Keratinocyte (primary cell): ENCODE measurements at regions not wholly inside any gene's neighbourhood (a gene's known extent, or its start where the extent isn't known, plus 50 kb on each side); places are given as distances from the start of the nearest gene placed in this dataset.

Experiments
- EZH2 ChIP-seq: IDR thresholded peaks from one replicate; pipeline ENCODE4 v1.6.1; 2012; ENCODE audit warnings: inconsistent platforms, mild to moderate bottlenecking, low read length, moderate library complexity
- TF ChIP-seq, protein P1 (sequence below), 3 experiments: IDR thresholded peaks in 1 of 3; conservative IDR thresholded peaks in 1 of 3; optimal IDR thresholded peaks in 1 of 3; 2 replicates in 2 of 3; 3 replicates in 1 of 3; pipeline versions ENCODE3 to v1.5.1; 2011; ENCODE audit warnings: low read length in 3 of 3, mild to moderate bottlenecking in 3 of 3, moderate library complexity in 2 of 3, control low read depth in 1 of 3, inconsistent platforms in 1 of 3; ENCODE audit not compliant: insufficient read depth in 2 of 3; ENCODE audit errors: extremely low read depth in 1 of 3

DNA sequence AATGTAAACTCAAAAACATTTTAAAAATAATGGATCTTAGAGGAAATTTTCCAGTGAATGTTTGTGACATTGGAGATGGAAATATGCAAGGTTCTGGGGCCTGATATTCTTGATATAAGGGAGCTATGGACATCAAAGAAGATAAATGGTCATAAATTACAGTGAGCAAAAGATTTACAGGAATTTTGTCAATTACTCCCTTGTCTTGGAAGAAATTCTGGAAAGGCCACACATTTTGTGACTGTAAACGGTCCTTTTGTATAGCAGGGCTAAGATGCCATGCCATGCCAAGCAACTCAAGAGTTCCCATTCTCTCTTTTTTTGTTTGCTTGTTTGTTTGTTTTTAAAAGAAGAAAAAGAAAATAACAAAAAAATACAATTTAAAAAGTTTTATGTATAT lies 1186.2 kb upstream of the CITED2 start:
- TF ChIP-seq, protein P1, sequence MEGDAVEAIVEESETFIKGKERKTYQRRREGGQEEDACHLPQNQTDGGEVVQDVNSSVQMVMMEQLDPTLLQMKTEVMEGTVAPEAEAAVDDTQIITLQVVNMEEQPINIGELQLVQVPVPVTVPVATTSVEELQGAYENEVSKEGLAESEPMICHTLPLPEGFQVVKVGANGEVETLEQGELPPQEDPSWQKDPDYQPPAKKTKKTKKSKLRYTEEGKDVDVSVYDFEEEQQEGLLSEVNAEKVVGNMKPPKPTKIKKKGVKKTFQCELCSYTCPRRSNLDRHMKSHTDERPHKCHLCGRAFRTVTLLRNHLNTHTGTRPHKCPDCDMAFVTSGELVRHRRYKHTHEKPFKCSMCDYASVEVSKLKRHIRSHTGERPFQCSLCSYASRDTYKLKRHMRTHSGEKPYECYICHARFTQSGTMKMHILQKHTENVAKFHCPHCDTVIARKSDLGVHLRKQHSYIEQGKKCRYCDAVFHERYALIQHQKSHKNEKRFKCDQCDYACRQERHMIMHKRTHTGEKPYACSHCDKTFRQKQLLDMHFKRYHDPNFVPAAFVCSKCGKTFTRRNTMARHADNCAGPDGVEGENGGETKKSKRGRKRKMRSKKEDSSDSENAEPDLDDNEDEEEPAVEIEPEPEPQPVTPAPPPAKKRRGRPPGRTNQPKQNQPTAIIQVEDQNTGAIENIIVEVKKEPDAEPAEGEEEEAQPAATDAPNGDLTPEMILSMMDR (optimal IDR thresholded peaks at IDR 0.05 in 1 of 3, IDR thresholded peaks at IDR 0.05 in 1 of 3, conservative IDR thresholded peaks at IDR 0.05 in 1 of 3; ENCODE audit: extremely low read depth in 1 of 3, insufficient read depth in 2 of 3, low read length in 3 of 3): no peak
- TF ChIP-seq EZH2: no peak
